AG04449 (cell line): ENCODE measurements at regions not wholly inside any gene's neighbourhood (a gene's known extent, or its start where the extent isn't known, plus 50 kb on each side); places are given as distances from the start of the nearest gene placed in this dataset.
"Not testable (repeated sequence)": the region's sequence is repeated elsewhere in the genome, so short reads cannot be mapped to it uniquely, and the experiment has no call there.

ENCODE experiments used
- CTCF ChIA-PET: fragments of 350-600 bp; formaldehyde crosslinking; extraction: SDS; loops from one replicate; lab custom pipeline; 2021; ENCODE audit warnings: antibody characterized with exemption; lab: Yijun Ruan, JAX
- POLR2A ChIA-PET: fragments of 400-600, 350-600 bp; formaldehyde crosslinking; extraction: SDS; loops from one replicate; lab custom pipeline; 2020; ENCODE audit warnings: antibody characterized with exemption, inconsistent platforms; lab: Yijun Ruan, JAX
- DNase-seq: peaks from one replicate; pipeline ENCODE4 v3.0.0-alpha.2; 2010; ENCODE audit warnings: low read depth, low spot score
- H3K4me3 ChIP-seq: 2 replicates; pipeline ENCODE4 v1.5.1; 2011; ENCODE audit warnings: low read depth, mild to moderate bottlenecking, control low read depth, low read length
- TF ChIP-seq, protein P1 (sequence below): IDR thresholded peaks from one replicate; pipeline ENCODE4 v1.5.1; 2011; ENCODE audit warnings: mild to moderate bottlenecking, moderate library complexity, low read length, control low read depth, inconsistent platforms; ENCODE audit not compliant: insufficient read depth; ENCODE audit errors: missing control alignments

- no peak for DNase-seq
- POLR2A ChIA-PET, result no interaction called here
- H3K4me3 ChIP-seq, result no peak overlapping the region
- CTCF ChIA-PET, result no interaction called here
- TF ChIP-seq, protein P1, sequence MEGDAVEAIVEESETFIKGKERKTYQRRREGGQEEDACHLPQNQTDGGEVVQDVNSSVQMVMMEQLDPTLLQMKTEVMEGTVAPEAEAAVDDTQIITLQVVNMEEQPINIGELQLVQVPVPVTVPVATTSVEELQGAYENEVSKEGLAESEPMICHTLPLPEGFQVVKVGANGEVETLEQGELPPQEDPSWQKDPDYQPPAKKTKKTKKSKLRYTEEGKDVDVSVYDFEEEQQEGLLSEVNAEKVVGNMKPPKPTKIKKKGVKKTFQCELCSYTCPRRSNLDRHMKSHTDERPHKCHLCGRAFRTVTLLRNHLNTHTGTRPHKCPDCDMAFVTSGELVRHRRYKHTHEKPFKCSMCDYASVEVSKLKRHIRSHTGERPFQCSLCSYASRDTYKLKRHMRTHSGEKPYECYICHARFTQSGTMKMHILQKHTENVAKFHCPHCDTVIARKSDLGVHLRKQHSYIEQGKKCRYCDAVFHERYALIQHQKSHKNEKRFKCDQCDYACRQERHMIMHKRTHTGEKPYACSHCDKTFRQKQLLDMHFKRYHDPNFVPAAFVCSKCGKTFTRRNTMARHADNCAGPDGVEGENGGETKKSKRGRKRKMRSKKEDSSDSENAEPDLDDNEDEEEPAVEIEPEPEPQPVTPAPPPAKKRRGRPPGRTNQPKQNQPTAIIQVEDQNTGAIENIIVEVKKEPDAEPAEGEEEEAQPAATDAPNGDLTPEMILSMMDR, result no peak
Observed at GRCh38 chr20:61099806-61100205, 152.3 kb upstream of the CDH4 start.

DNA sequence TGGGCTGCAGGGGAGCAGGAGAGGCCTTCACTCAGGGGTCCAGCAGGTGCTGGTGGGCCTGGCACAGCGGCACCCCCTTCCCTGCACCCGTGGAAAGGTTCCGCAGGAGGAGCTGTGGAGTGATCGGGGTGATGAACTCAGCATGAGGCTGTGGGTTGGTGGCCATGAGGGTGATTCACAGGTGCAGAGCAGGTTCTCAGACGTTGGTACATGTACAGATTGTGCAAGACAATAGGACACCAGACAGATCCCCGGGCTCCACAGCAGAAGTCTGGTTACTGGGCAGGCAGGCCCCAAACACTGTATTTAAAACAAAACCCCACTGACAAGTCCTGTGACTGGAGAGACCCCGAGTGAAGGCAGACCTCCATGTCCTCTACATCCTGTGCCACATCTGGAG lies 151.6 kb upstream of the CDH4 start:
- POLR2A ChIA-PET, result no interaction called here
- no peak for DNase-seq
- TF ChIP-seq, protein P1, result no peak
- CTCF ChIA-PET, result interaction anchor here (0.6 kb wide), 1 partner anchor 25 kb away, joined by 3 read pairs; no protein-coding TSS in a partner anchor
- no peak overlapping the region for H3K4me3 ChIP-seq

- DNase-seq, CTCF ChIA-PET, H3K4me3 ChIP-seq, POLR2A ChIA-PET: not testable (repeated sequence)
Observed at GRCh38 chr20:61101321-61101720, 150.7 kb upstream of the CDH4 start.

DNA sequence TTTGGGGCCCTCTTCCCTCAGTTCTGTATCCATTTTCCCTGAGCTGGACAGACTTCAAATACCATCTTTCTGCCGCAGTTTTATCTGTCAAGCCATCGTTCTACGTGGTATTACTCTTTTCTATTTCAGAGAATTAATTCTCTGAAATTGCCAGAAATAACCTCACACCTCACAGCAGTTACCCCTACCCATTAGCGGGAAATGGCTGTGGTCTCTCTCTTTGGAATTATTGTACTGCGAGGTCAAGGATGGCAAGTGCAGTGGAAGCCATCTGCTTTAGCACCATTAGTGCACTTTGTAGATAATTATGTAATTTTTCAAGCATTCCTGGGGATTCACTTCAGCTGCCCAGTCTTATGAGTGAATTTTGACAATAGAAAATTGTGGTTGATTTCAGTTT lies 147.8 kb upstream of the CDH4 start:
- TF ChIP-seq, protein P1, result no peak
- DNase-seq, result no peak
- POLR2A ChIA-PET, result no interaction called here
- CTCF ChIA-PET, result no interaction called here
- no peak overlapping the region for H3K4me3 ChIP-seq

- ChIA-PET CTCF (no interaction called here), POLR2A (no interaction called here)
- no peak overlapping the region for H3K4me3 ChIP-seq
- no peak for DNase-seq
- TF ChIP-seq, protein P1, result no peak
Observed at GRCh38 chr20:61105395-61105794, 146.7 kb upstream of the CDH4 start.

- TF ChIP-seq, protein P1, result no peak
- POLR2A ChIA-PET, result no interaction called here
- CTCF ChIA-PET, result no interaction called here
- H3K4me3 ChIP-seq, result no peak overlapping the region
- DNase-seq, result no peak
Observed at GRCh38 chr20:61106438-61106837, 145.6 kb upstream of the CDH4 start.

GRCh38 chr20:61109221-61109805 lies 142.7 kb upstream of the CDH4 start:
- DNase-seq, result no peak
- TF ChIP-seq, protein P1, result no peak
- POLR2A ChIA-PET, result no interaction called here
- CTCF ChIA-PET, result no interaction called here
- no peak overlapping the region for H3K4me3 ChIP-seq
